NCI-H187 (cell line): ENCODE measurements at regions not wholly inside any gene's neighbourhood (a gene's known extent, or its start where the extent isn't known, plus 50 kb on each side); places are given as distances from the start of the nearest gene placed in this dataset.

ENCODE experiments used
- DNase-seq, 2 experiments: peaks; one replicate each; lab custom pipeline; 2025; lab: John Stamatoyannopoulos, UW

- DNase-seq: no peak
Measured at GRCh38 chr11:131121426-131122333, 205.4 kb upstream of the SNX19 start.

- DNase-seq: no peak
Measured at GRCh38 chr11:131122448-131122847, 206.2 kb upstream of the SNX19 start.

- DNase-seq: no peak
Measured at GRCh38 chr11:131129474-131129873, 213.2 kb upstream of the SNX19 start.

GRCh38 chr11:131135611-131136010, 219.3 kb upstream of the SNX19 start:
- DNase-seq: no peak

- no peak for DNase-seq
Measured at GRCh38 chr11:131136486-131136885, 220.2 kb upstream of the SNX19 start.

- no peak for DNase-seq
Measured at GRCh38 chr11:131137046-131137445, 220.8 kb upstream of the SNX19 start.

- no peak for DNase-seq
Measured at GRCh38 chr11:131138731-131139130, 222.5 kb upstream of the SNX19 start.

- DNase-seq: no peak
Measured at GRCh38 chr11:131145791-131146190, 224.6 kb upstream of the NTM start.

GRCh38 chr11:131146827-131147490, 223.5 kb upstream of the NTM start:
- DNase-seq: no peak

GRCh38 chr11:131154351-131154750, 216.1 kb upstream of the NTM start:
- no peak for DNase-seq

GRCh38 chr11:131157678-131158077, 212.7 kb upstream of the NTM start:
- DNase-seq: no peak

GRCh38 chr11:131160846-131161245, 209.6 kb upstream of the NTM start:
- no peak for DNase-seq

GRCh38 chr11:131163613-131164012, 206.8 kb upstream of the NTM start:
- no peak for DNase-seq

GRCh38 chr11:131165036-131165435, 205.4 kb upstream of the NTM start:
- no peak for DNase-seq

- DNase-seq: no peak
Measured at GRCh38 chr11:131168839-131169713, 201.3 kb upstream of the NTM start.

- DNase-seq: no peak
Measured at GRCh38 chr11:131172011-131172410, 198.4 kb upstream of the NTM start.

- DNase-seq: no peak
Measured at GRCh38 chr11:131178020-131178419, 192.4 kb upstream of the NTM start.

- no peak for DNase-seq
Measured at GRCh38 chr11:131178596-131178995, 191.8 kb upstream of the NTM start.

GRCh38 chr11:131179836-131180235, 190.6 kb upstream of the NTM start:
- DNase-seq: no peak

- no peak for DNase-seq
Measured at GRCh38 chr11:131185915-131186314, 184.5 kb upstream of the NTM start.

- DNase-seq: no peak
Measured at GRCh38 chr11:131186629-131187101, 183.8 kb upstream of the NTM start.

- no peak for DNase-seq
Measured at GRCh38 chr11:131190446-131190845, 180.0 kb upstream of the NTM start.
